Body of pancreas (tissue), 4 donors: ENCODE measurements at regions not wholly inside any gene's neighbourhood (a gene's known extent, or its start where the extent isn't known, plus 50 kb on each side); places are given as distances from the start of the nearest gene placed in this dataset.

Experiments
- CTCF ChIP-seq, 7 experiments: fragments of 450-650 bp in 4 of 7; fragments of 200-600 bp in 3 of 7; sonication (generic) in 3 of 7; IDR thresholded peaks; one replicate each; pipeline ENCODE4 v1.5.1; 2016 to 2019; ENCODE audit warnings: antibody characterized with exemption in 7 of 7
- POLR2A ChIP-seq, 3 donors: fragments of 450-650 bp; IDR thresholded peaks; one replicate each; pipeline ENCODE4 v1.6.1; 2016; ENCODE audit warnings: antibody characterized with exemption in 3 of 3, mild to moderate bottlenecking in 2 of 3

GRCh38 chr2:207283356-207283755, 117.6 kb upstream of the KLF7 start:
- TF ChIP-seq CTCF (IDR thresholded peaks at IDR 0.05), result peak in 1 of 7 experiments; percentile 20
- no peak for TF ChIP-seq POLR2A (IDR thresholded peaks at IDR 0.05)
